Stimulated activated CD4-positive, alpha-beta T cell treated with anti-CD3 and anti-CD28 coated beads, Interleukin-1b, Interleukin-23, amount 100 ng/mL, for 4 hours (primary cell): ENCODE measurements at regions not wholly inside any gene's neighbourhood (a gene's known extent, or its start where the extent isn't known, plus 50 kb on each side); places are given as distances from the start of the nearest gene placed in this dataset.

Experiments
- DNase-seq, 2 donors: peaks; one replicate each; pipeline ENCODE4 v3.0.0-alpha.2; 2020; ENCODE audit warnings: low read depth in 2 of 2

- no peak for DNase-seq
Measured at GRCh38 chr4:27267339-27267969, 406.8 kb downstream of the STIM2 start.

- DNase-seq, result no peak
Measured at GRCh38 chr4:27267970-27268355, 407.3 kb downstream of the STIM2 start.

GRCh38 chr4:27270435-27270834 lies 409.8 kb downstream of the STIM2 start:
- DNase-seq, result no peak

GRCh38 chr4:27271555-27271954 lies 410.9 kb downstream of the STIM2 start:
- DNase-seq, result no peak

GRCh38 chr4:27272217-27272616 lies 411.6 kb downstream of the STIM2 start:
- DNase-seq, result no peak

- DNase-seq, result no peak
Measured at GRCh38 chr4:27276307-27277073, 415.8 kb downstream of the STIM2 start.

- no peak for DNase-seq
Measured at GRCh38 chr4:27278615-27279375, 418.2 kb downstream of the STIM2 start.

- DNase-seq, result no peak
Measured at GRCh38 chr4:27288496-27288895, 427.9 kb downstream of the STIM2 start.

- DNase-seq, result no peak
Measured at GRCh38 chr4:27289704-27290103, 429.1 kb downstream of the STIM2 start.

GRCh38 chr4:27293831-27294230 lies 433.2 kb downstream of the STIM2 start:
- DNase-seq, result no peak

- DNase-seq, result no peak
Measured at GRCh38 chr4:27304751-27305150, 444.1 kb downstream of the STIM2 start.

GRCh38 chr4:27305246-27305645 lies 444.6 kb downstream of the STIM2 start:
- DNase-seq, result no peak

GRCh38 chr4:27308379-27308778 lies 447.7 kb downstream of the STIM2 start:
- no peak for DNase-seq

GRCh38 chr4:27315625-27316024 lies 455.0 kb downstream of the STIM2 start:
- DNase-seq, result no peak

- no peak for DNase-seq
Measured at GRCh38 chr4:27316176-27316575, 455.5 kb downstream of the STIM2 start.

- DNase-seq, result no peak
Measured at GRCh38 chr4:27318740-27319139, 458.1 kb downstream of the STIM2 start.

GRCh38 chr4:27326991-27327390 lies 466.4 kb downstream of the STIM2 start:
- DNase-seq, result no peak

GRCh38 chr4:27327421-27328181 lies 467.0 kb downstream of the STIM2 start:
- DNase-seq, result no peak

- no peak for DNase-seq
Measured at GRCh38 chr4:27338530-27338929, 477.9 kb downstream of the STIM2 start.

GRCh38 chr4:27343411-27343810 lies 482.8 kb downstream of the STIM2 start:
- no peak for DNase-seq

- no peak for DNase-seq
Measured at GRCh38 chr4:27350161-27350560, 489.5 kb downstream of the STIM2 start.

GRCh38 chr4:27357283-27357682 lies 496.6 kb downstream of the STIM2 start:
- DNase-seq, result no peak
